ENCODE measurements at regions not wholly inside any gene's neighbourhood (a gene's known extent, or its start where the extent isn't known, plus 50 kb on each side); places are given as distances from the start of the nearest gene placed in this dataset.
"Not testable (repeated sequence)": the region's sequence is repeated elsewhere in the genome, so short reads cannot be mapped to it uniquely, and the experiment has no call there.

DNA sequence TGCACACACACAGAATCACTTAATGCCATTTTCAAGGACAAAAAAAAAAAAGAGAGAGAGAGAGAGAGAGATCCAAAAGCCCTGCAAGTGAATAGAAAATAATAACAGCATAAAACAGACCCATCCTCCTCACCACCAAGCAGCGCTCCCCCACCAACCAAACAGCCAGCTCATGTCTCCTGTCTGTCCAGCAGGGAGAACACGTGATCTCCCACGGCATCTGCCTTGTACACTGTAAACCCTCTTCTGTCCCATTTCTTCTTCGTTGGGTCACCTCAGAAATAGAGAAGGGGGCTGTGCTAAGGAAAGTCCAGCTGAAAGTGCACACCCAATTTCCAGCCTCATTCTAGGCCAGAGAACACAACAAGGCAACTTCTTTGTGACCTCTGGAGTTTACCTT is 222.5 kb downstream of the EXOC5 start:
- no peak overlapping the region for H2BK20ac ChIP-seq (ENCODE audit: low read depth, low read length, poor library complexity, severe bottlenecking)
- H3K79me2 ChIP-seq (ENCODE audit: insufficient read depth, low read length) = no peaks in the 10 kb centered on the region
- no peak overlapping the region for H3K27ac ChIP-seq (ENCODE audit: insufficient read length, low read depth, low read length)
- no peaks in the 10 kb centered on the region for H3K27me3 ChIP-seq (ENCODE audit: insufficient read depth, low read length)
- no peak overlapping the region for H2BK5ac ChIP-seq (ENCODE audit: insufficient read length, low read length)
- Mint-ChIP-seq H3K9me3 (no peaks in the 10 kb centered on the region; a peak in 1 of 5 replicates), H3K4me1 (peaks cover 18 to 24% of the 10 kb centered on the region in 2 experiments), H3K36me3 (ENCODE audit: insufficient read depth in 1 of 3, low read depth in 3 of 3) (peaks cover 0 to 3% (median 0%) of the 10 kb centered on the region in 3 experiments; a peak in 2 of 7 replicates), H3K4me3 (no peak overlapping the region), H3K27me3 (ENCODE audit: low read depth) (peaks cover 5% of the 10 kb centered on the region), H3K27ac (no peak overlapping the region; a peak in 2 of 7 replicates)
- no peak overlapping the region for H3T11ph ChIP-seq (ENCODE audit: low read length)
- no peak overlapping the region for H3K4me2 ChIP-seq (ENCODE audit: insufficient read depth, insufficient read length, low read length)
- no peak for TF ChIP-seq CTCF (conservative IDR thresholded peaks at IDR 0.05)
- no peak for DNase-seq
- H3K23me2 ChIP-seq (ENCODE audit: insufficient read length, low read depth, low read length, poor library complexity, severe bottlenecking) = no peaks in the 10 kb centered on the region
- no peak overlapping the region for H4K5ac ChIP-seq (ENCODE audit: insufficient read length, low read depth, low read length)
- H3K79me1 ChIP-seq (ENCODE audit: insufficient read depth, low read depth, low read length, poor library complexity, severe bottlenecking) = no peaks in the 10 kb centered on the region
- no peak overlapping the region for H3K4ac ChIP-seq (ENCODE audit: low read depth, low read length)
- no peak overlapping the region for H2BK12ac ChIP-seq (ENCODE audit: insufficient read length, low read depth, low read length)
- no peak overlapping the region for H3K9ac ChIP-seq (ENCODE audit: extremely low read depth, insufficient read length, low read length)
- H3K23ac ChIP-seq (ENCODE audit: insufficient read length, low read depth, low read length) = no peak overlapping the region
- no peak overlapping the region for H2AK5ac ChIP-seq (ENCODE audit: insufficient read length, low read length)
- no peak overlapping the region for H3K14ac ChIP-seq (ENCODE audit: insufficient read depth, low read length)
- no peak overlapping the region for H3K18ac ChIP-seq (ENCODE audit: insufficient read length, low read depth, low read length)
- H4K91ac ChIP-seq (ENCODE audit: insufficient read length, low read depth, low read length) = no peak overlapping the region
- no CpG with 5 or more reads among the region's 4 CpGs for WGBS (ENCODE audit: extremely low coverage, insufficient read length, low lambda C conversion rate)
- H4K20me1 ChIP-seq (ENCODE audit: control insufficient read depth, insufficient read depth, insufficient read length) = no peaks in the 10 kb centered on the region
- H3K56ac ChIP-seq (ENCODE audit: insufficient read length, low read depth, low read length) = no peak overlapping the region
- no peaks in the 10 kb centered on the region for H3K4me1 ChIP-seq (ENCODE audit: insufficient read depth, low read length)
- H4K8ac ChIP-seq (replicated peaks; ENCODE audit: insufficient read length, low read depth, low read length) = no peak overlapping the region
- no peak overlapping the region for H2BK120ac ChIP-seq (ENCODE audit: low read depth, low read length, poor library complexity, severe bottlenecking)
- H2AFZ ChIP-seq (ENCODE audit: low read length) = no peak overlapping the region
- H2BK15ac ChIP-seq (ENCODE audit: low read depth, low read length) = no peak overlapping the region
- no peaks in the 10 kb centered on the region for H3K9me3 ChIP-seq (ENCODE audit: control insufficient read depth, low read depth, low read length)

- not testable (repeated sequence) for H3K9ac ChIP-seq (ENCODE audit: extremely low read depth, insufficient read length, low read length); H4K5ac ChIP-seq (ENCODE audit: insufficient read length, low read depth, low read length); H3K4me3 Mint-ChIP-seq; H3K4me2 ChIP-seq (ENCODE audit: insufficient read depth, insufficient read length, low read length); H3K36me3 Mint-ChIP-seq (ENCODE audit: insufficient read depth in 1 of 3, low read depth in 3 of 3); H3K4me1 ChIP-seq (ENCODE audit: insufficient read depth, low read length); H3K23ac ChIP-seq (ENCODE audit: insufficient read length, low read depth, low read length); H3K23me2 ChIP-seq (ENCODE audit: insufficient read length, low read depth, low read length, poor library complexity, severe bottlenecking); H4K20me1 ChIP-seq (ENCODE audit: control insufficient read depth, insufficient read depth, insufficient read length); H3K79me2 ChIP-seq (ENCODE audit: insufficient read depth, low read length); H2BK20ac ChIP-seq (ENCODE audit: low read depth, low read length, poor library complexity, severe bottlenecking); H2BK120ac ChIP-seq (ENCODE audit: low read depth, low read length, poor library complexity, severe bottlenecking); H4K8ac ChIP-seq (replicated peaks; ENCODE audit: insufficient read length, low read depth, low read length); H3K14ac ChIP-seq (ENCODE audit: insufficient read depth, low read length); H3K18ac ChIP-seq (ENCODE audit: insufficient read length, low read depth, low read length); H2BK5ac ChIP-seq (ENCODE audit: insufficient read length, low read length); H3K56ac ChIP-seq (ENCODE audit: insufficient read length, low read depth, low read length); H2BK12ac ChIP-seq (ENCODE audit: insufficient read length, low read depth, low read length); H3K9me3 Mint-ChIP-seq; H3K27me3 ChIP-seq (ENCODE audit: insufficient read depth, low read length); H3K9me3 ChIP-seq (ENCODE audit: control insufficient read depth, low read depth, low read length); H2BK15ac ChIP-seq (ENCODE audit: low read depth, low read length); DNase-seq; H2AK5ac ChIP-seq (ENCODE audit: insufficient read length, low read length); H3K27ac Mint-ChIP-seq; H4K91ac ChIP-seq (ENCODE audit: insufficient read length, low read depth, low read length); H3T11ph ChIP-seq (ENCODE audit: low read length); H3K4ac ChIP-seq (ENCODE audit: low read depth, low read length); H3K79me1 ChIP-seq (ENCODE audit: insufficient read depth, low read depth, low read length, poor library complexity, severe bottlenecking); H3K27me3 Mint-ChIP-seq (ENCODE audit: low read depth); H2AFZ ChIP-seq (ENCODE audit: low read length); H3K27ac ChIP-seq (ENCODE audit: insufficient read length, low read depth, low read length)
- peaks cover 10 to 16% of the 10 kb centered on the region in 2 experiments for H3K4me1 Mint-ChIP-seq
- WGBS (ENCODE audit: extremely low coverage, insufficient read length, low lambda C conversion rate) = no CpG with 5 or more reads among the region's 5 CpGs
These were observed 224.4 kb downstream of the EXOC5 start for GRCh38 chr14:57044101-57044973.

Data from H9 (cell line).